NCI-H1417 (cell line): ENCODE measurements at regions not wholly inside any gene's neighbourhood (a gene's known extent, or its start where the extent isn't known, plus 50 kb on each side); places are given as distances from the start of the nearest gene placed in this dataset.
"Not testable (repeated sequence)": the region's sequence is repeated elsewhere in the genome, so short reads cannot be mapped to it uniquely, and the experiment has no call there.

ENCODE experiments used
- DNase-seq, 3 experiments: peaks; one replicate each; lab custom pipeline; 2025; lab: John Stamatoyannopoulos, UW

GRCh38 chr14:86084097-86084496, 554.2 kb downstream of the FLRT2 start:
- no peak for DNase-seq

- no peak for DNase-seq
Measured at GRCh38 chr14:86083616-86084015, 553.7 kb downstream of the FLRT2 start.

- DNase-seq: no peak
Measured at GRCh38 chr14:86072116-86072894, 542.4 kb downstream of the FLRT2 start.

DNA sequence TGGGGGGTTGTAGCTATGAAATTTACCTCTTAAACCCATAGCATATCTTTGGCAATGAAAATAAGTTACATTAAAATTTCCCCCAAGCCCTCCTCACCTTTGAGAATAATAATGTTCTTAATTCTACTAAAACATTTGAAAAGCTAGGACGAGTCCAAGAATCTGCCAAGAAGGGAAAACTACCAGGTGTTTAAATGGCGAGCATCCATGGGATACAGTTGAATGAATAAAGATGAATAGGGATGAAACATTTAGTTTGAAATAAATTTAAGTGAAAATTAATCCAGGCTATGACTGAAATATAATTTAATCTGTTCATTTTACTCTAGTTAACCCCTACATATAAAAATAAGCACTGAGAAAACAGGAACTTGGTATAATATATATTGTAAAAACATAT, 536.7 kb downstream of the FLRT2 start:
- no peak for DNase-seq

GRCh38 chr14:86065407-86065806, 535.5 kb downstream of the FLRT2 start:
- DNase-seq: no peak

- DNase-seq: not testable (repeated sequence)
Measured at GRCh38 chr14:86064595-86064994, 534.7 kb downstream of the FLRT2 start.

GRCh38 chr14:86057018-86057667, 527.2 kb downstream of the FLRT2 start:
- DNase-seq: peak; percentile 9 to 76 (median 37)

DNA sequence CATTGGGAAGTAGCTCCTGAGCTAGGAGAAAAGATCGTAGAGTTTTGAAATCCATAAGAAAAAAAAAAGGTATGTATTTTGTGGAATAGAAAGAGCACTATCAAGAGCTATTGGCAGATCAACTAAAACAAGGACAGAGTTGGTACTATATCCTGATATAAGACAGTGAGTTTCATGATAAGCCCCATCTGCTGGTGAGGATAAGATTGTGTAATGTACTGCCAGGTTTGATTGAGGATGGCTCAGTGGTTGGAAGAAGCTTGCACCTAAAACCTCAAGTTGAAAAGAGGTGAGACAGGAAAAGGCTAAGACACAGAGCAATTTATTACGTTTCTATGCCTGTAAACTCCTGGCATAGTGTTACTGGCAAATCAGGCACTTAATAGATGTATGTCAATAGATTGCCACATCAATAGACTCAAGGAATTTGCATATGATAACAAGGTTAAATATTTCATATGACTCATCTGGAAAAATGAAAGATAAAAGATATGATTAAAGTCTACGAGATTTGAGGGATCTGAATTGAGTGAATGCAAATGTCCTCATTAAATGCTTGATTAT, 525.6 kb downstream of the FLRT2 start:
- peak; percentile 10 to 62 (median 18) for DNase-seq

DNA sequence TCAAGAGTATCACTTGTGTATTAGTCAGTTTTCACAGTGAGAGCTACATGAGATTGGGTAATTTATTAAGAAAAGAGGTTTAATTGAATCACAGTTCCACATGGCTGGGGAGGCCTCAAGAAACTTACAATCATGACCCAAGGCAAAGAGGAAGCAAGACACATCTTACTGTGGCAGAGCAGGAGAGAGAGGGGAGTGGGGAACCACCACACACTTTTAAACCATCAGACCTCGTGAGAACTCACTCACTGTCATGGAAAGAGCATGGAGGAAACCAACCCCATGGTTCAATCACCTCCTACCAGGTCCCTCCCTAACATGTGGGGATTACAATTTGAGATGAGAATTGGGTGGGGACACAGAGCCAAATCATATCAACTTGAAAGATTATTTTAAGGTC, 522.9 kb downstream of the FLRT2 start:
- no peak for DNase-seq

GRCh38 chr14:86050757-86051156, 520.8 kb downstream of the FLRT2 start:
- DNase-seq: no peak

DNA sequence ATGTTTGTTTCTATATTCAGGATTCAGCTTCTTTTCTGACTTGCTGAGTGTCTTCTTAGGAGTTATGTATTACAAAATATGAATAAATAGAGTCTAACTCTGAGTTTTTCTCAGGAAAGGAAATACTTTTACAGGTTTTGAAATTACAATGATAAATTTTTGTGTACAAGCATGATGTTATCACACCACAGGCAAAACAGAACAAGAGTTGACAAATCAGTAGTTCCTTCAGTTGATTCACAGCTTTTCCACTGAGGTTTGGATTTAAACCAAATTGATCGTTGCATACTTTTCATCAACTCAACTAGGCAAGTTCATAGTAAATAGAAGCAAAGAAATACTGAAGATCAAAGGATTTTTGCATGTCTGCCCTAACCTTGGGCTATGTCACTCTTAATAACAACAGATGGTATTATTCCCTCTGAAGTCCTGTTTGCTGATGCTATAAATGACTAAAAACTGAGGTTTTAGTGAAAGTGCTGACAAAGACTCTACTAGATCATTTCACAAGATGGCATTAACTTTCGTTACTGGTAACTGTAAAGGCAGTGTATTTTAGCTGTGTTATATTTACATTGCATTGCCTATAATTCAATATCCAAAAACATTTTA, 520.2 kb downstream of the FLRT2 start:
- no peak for DNase-seq

DNA sequence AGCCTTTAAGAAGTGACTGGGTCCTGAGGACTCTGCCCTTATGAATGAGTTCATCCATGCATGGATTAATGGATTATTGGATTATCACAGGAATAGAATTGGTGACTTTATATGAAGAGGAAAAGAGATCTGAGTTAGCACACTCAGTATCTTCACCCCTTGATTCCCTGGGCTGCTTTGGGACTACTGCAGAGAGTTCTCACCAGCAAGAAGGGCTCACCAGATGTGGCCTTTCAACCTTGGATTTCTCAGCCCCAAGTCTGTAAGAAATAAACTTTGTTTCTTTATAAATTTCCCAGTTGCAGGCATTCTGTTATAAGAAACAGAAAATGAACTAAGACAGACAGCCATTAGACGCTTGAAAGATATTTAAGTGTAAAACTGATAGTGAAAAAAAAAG, 509.2 kb downstream of the FLRT2 start:
- DNase-seq: no peak

DNA sequence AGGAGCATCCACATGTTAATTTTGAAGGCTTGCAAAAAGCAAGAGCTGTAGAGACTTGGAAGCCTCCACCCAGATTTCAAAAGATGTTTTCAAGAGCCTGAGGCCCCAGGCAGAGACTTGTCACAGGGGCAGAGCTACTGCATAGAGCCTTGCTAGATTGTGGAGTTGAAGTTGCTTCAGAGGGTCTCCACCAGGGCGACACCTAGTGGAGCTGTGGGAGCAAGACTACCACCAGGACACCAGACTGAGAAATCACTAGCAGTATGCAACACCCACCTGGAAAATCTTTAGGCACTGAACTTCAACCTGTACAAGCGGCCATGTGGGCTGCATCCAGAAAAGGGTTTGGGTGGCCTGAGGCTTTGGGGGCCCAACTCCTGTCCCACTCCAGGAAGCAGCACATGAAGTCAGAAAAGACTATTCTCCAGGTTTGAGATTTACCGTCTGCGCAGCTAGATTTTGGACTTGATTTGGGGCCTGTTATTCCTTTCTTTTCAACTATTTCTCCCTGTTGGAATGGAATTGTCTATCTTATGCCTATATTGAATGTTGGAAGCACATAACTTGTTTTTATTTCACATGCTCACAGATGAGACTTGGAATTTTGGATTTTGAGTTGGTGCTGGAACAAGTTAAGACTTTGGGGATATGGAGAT, 508.6 kb downstream of the FLRT2 start:
- peak; percentile 39 to 68 (median 59) for DNase-seq

GRCh38 chr14:86035882-86036281, 505.9 kb downstream of the FLRT2 start:
- DNase-seq: no peak

GRCh38 chr14:86027990-86028389, 498.0 kb downstream of the FLRT2 start:
- DNase-seq: no peak

DNA sequence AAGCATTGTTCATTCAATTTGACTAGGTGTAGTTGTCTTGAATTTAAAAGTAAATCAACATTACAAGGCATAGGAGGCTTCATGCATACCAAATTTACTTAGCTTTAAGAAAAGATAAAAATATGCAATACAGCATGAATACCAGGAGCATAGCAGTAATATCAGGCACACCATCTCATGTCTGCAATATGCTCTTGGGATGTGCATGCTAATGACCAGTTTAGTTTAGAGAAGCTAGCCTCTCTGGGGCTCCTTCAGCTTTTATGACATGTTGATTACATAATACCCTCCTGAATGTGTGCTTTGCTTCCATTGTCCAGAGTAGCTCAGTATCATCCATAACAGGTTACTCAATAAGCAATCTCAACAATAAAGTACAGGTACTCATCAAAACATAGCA, 497.2 kb downstream of the FLRT2 start:
- no peak for DNase-seq

DNA sequence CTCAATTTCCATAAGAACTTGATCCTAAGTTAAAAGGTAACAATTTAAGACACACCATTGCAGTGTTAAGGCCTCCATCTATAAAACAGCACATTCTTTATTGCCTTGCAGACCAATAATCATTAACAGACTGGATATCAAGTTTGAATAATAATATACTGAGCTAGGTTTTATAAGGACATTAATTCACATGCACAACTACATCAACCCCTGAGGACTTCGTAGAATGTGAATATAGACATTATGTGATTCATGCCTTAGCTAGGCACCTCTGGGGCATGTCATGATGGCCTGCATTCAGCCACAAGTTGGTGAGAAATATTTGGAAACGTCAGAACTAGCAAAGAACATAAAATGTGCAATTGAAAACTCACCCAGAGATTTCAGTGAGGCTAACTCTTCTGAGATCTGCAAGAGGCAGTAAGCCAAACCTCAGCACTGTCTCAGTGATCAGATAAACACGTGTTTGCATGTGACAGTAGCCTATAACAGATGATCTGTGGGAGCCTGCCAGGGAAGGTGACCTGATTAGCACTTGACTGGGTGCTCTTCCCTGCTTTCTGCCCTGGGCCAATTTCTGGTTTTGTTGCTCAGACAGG, 492.2 kb downstream of the FLRT2 start:
- no peak for DNase-seq

GRCh38 chr14:86020841-86021240, 490.9 kb downstream of the FLRT2 start:
- DNase-seq: no peak

- no peak for DNase-seq
Measured at GRCh38 chr14:86015941-86016340, 486.0 kb downstream of the FLRT2 start.

DNA sequence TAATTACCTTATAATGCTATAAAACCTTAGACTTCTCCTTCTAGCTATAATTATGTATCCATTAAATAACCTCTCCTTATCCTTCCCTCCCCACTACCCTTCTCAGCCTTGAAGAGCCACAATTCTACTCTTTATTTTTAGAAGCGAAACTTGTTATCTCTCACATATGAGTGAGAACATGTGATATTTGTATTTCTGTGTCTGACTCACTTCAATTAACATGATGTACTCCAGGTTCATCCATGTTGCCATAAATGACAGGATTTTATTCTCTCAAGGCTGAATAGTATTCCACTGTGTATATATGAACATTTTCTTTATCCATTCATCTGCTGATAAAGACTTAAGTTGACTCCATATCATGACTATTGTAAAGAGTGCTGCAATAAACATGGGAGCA, 485.6 kb downstream of the FLRT2 start:
- peak in 1 of 3 experiments; percentile 10 for DNase-seq

DNA sequence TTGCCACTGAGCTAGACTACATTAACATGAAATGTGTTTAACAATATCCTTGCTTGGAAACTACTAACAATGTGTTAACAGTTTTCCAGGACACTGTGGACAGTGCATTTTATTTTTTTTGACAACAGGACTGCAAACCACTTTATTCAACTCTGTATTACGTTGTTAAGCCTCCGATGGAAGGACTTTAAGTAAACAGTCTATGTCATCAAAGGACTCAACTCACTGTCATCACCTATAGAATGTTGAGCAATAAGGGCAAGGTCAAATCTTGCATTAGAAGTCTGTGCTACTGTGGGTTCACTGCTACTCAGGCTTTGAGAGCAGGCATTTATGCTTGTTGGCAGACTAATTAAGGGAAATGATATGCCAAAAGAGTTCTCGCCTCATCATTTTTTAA, 483.7 kb downstream of the FLRT2 start:
- peak in 1 of 3 experiments; percentile 45 for DNase-seq

- DNase-seq: no peak
Measured at GRCh38 chr14:86012461-86012860, 482.5 kb downstream of the FLRT2 start.
